CD4-positive, alpha-beta T cell treated with Interleukin-4 for 1 hour (primary cell): ENCODE measurements at regions not wholly inside any gene's neighbourhood (a gene's known extent, or its start where the extent isn't known, plus 50 kb on each side); places are given as distances from the start of the nearest gene placed in this dataset.

Experiments used
- DNase-seq, 2 donors: peaks; one replicate each; pipeline ENCODE4 v3.0.0-alpha.2; 2020 to 2022

GRCh38 chr1:5105744-5106143 lies 451.3 kb downstream of the AJAP1 start:
- no peak for DNase-seq

DNA sequence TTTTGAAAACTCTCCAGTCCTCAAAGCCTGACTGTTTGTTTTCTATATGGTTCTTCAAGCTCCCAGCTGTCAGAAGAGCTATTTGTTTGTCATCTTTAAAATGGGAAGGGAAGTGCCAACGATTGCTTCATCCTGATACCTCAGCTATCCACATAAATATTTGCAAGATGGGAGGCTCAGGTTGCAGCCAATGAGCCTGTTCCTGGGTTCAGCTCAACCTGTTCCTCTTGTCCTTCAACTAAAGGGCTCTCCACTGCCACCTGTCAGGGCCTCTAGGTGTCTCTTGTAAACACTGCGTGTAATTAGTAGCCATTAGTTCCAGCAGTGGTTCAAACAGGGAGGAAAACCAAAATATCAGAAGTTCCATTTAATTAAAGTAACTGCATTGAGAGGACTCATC lies 445.1 kb downstream of the AJAP1 start:
- DNase-seq: no peak

GRCh38 chr1:5098981-5099385 lies 444.6 kb downstream of the AJAP1 start:
- no peak for DNase-seq

DNA sequence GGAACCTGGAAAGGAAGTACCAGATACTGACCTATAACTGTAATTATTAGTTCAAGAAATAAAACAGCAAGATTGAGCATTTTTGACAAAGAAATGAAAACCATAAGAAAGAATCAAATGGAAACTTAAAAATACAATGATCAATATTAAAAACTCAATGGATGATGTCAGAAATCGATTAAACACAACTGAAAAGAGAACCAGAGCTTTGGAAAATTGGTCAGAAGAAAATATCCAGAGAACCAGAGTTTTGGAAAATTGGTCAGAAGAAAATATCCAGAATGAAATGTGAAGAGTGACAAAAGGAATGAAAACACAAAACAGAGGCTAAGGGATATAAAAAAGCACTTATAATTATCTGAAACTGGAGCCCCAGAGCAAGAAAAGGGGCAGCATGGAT lies 438.6 kb downstream of the AJAP1 start:
- DNase-seq: no peak

DNA sequence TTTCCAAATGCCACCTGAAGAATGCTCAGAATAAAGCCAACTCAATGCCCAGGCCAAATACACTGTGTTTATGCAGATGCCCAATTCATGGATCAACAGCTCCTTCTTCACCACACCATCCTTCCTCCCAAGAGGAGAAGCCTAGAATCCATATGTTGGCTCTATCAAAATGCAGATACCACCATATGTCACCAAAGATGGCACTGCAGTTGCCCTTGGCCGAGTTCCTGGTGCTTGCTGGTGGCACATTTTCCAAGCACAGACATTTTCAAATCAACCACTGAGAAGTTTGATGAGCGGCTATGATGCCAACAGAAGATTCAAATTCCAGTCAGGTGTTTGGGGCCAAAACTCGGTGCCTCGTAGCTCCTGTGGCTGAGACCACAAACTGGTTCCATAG lies 430.3 kb downstream of the AJAP1 start:
- no peak for DNase-seq

DNA sequence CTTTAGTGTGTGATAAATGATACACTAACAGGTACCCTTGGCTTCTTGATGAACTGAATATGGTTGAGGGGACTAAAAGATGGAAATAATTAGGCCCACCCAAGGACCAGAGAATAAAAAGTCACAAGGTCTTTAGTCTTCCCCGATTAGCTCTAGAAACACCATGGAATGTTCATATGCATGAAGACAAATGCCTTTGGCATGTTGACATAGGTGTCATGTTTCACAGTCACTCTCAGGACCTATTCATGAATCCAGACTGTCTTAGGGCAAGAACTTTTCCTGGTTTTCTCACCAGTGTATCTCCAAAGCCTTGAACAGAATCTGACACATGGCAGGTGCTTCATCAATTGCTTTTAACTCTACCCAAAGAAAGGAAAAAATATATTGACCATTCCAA lies 412.8 kb downstream of the AJAP1 start:
- DNase-seq: no peak

DNA sequence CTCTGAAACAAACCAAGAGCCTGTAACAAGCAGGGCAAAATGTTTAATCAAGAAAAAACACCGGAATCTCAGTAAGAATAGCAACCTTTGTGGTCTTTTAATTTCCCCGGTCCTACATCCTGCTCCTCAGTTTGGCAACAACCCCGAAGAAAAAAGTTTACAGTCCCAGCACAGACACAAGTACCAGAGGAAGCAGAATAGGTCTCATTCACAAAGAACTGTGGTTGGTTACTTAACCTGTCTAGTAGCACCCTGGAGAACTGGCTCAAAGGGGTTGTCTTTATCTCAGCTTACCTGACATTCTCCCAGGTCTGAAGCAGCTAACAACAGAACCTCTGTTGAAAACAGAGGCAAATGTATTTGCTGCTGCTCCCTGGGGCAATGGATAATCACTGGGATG lies 399.3 kb downstream of the AJAP1 start:
- no peak for DNase-seq

- DNase-seq: no peak
These were observed 374.7 kb downstream of the AJAP1 start for GRCh38 chr1:5029136-5029535.

DNA sequence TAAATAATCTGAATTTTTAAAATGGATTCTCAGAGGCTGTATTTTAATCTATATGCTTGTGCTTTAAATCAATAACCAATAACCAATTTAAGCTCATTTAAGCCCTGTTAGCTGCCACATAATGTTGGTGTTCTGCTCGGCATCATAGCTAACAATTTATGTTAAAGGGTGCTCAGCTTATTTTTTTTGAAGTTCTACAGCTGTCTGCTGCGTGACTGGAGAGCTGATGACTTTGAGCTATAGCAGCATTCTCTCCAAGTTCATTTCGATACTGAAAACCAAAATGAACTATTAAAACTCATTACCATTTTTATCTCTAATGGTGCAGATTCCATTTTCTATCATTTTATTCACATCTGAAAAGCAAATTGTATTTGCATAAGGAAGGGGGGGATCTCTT lies 357.8 kb downstream of the AJAP1 start:
- no peak for DNase-seq

DNA sequence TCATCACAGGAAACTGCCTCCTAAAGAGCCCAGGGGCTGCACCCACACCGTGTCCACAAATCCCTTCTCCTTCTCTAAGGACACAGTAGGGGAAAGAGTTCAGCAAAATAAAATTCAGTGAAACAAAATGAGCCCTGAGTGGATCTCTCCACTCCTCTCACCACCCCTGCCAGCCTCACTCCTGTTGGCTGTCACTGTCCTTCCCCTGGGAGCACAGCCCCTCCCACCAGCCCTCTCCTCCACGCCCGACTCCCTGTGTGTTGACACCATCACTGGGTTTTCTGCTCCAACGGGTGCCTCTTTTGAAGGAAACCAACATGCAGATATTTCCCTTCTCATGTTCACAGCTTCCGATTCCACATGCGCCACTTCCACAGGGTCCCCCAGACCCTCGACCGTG lies 356.2 kb downstream of the AJAP1 start:
- DNase-seq: no peak

DNA sequence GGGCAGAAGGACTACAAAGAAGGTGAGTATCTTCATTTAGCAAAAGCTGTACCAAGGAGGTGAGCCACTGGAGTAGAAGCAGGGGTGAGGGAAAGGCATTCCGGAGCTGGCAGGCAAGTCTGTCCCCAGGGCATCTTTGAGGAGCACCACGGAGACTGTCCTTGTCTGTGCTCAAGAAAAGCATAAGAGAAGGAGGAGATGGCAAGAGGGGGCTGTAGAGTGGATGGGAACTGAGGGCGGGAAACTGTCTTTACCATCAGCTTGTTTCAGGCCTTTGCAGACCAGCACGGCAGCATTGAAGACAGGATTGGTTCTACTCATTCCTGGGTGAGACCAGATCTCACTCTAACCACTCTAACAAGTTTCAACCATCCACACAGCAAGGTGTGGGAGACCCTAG lies 355.8 kb downstream of the AJAP1 start:
- DNase-seq: no peak

DNA sequence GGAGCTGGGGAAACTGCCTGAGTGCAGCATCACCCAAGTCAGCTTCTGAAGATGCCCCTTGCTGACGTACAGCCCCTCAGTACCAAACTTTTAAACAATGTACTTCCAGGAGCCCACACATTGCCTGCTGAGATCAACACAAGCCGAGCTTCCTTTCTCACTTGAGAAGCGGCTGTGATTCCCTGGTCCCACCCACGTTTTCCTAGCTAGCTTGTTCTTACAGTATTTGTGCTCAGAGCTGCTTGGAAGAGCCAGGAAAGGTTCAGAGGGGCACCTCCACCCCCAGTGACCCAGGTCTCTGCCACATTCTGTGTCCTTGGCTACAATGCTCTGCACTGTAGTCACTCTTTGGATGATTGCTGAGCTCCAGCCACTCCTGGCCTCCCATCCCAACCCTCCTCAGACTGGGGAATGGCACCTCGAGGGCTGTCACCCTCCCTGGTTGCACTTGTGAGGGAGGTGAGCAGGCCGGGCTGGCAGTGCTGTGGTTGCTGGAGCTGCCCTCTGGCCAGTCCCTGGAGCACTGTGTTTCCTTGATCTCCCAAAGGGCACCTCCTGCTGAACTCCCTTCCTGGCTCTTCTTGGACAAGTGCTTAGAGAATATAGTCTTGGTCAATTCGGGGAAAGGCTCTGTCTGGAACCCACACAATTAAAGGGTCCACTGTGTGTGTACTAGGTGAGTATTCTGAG lies 355.1 kb downstream of the AJAP1 start:
- DNase-seq: no peak

GRCh38 chr1:5005171-5005570 lies 350.8 kb downstream of the AJAP1 start:
- DNase-seq: no peak

DNA sequence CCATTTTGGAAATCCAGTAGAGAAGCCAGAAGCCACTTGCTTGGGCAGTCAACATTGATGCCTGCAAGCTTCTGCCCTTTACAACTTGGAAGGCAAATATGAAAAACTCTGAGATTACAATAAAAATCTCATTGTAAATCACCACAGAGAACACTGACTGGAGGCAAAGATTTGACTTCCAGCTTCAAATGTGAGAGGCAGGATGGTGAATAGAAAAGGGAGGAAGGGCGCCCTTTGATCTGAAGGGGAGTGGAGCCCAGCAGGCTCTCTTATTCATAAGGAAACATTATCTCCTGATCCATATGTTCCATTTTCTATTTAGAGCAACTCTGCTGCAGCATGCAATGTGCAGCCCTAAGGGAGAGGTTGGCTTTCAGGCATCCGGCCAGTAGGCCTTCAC lies 348.3 kb downstream of the AJAP1 start:
- no peak for DNase-seq

- DNase-seq: no peak
These were observed 347.1 kb downstream of the AJAP1 start for GRCh38 chr1:5001466-5001865.

- no peak for DNase-seq
These were observed 331.9 kb downstream of the AJAP1 start for GRCh38 chr1:4986306-4986705.

DNA sequence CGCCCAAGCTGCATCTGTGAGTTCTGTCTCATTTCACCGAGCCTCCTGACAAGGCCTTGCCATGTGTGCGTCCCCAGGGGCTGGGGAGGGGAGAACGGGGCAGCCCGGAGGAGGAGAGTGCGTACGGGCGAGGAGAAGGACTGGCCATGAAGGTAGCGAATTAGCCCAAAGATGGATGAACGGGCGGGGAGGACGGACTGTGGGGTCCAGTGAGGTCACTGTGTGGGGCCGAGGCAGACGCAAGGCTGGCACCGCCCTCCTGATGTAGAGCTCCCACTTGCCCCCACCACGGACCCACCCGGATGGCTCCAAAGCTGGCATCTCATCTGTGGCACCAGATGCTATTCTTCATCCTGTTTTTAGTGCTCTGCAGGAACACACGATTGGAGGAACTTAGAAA lies 330.4 kb downstream of the AJAP1 start:
- DNase-seq: no peak

DNA sequence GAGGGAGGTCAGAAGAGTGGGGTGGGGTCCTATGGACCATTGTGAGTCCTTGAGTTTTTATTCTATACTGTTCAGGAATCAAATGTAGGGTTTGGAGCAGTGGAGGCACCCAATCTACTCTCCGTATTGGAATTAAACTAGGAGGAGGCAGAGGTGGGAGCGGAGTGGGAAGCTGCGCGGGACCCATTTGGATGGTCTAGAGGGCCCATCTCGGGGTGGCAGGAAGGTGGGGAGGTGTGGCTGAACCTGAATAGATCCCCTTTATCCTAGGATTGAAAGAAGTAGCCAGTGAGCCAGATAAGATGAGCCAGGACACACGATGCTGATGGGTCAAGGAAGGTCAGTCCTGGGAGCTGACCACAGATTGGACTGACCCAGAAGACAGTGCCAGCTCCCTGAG lies 325.8 kb downstream of the AJAP1 start:
- DNase-seq: no peak

GRCh38 chr1:4978660-4979390 lies 324.4 kb downstream of the AJAP1 start:
- no peak for DNase-seq

DNA sequence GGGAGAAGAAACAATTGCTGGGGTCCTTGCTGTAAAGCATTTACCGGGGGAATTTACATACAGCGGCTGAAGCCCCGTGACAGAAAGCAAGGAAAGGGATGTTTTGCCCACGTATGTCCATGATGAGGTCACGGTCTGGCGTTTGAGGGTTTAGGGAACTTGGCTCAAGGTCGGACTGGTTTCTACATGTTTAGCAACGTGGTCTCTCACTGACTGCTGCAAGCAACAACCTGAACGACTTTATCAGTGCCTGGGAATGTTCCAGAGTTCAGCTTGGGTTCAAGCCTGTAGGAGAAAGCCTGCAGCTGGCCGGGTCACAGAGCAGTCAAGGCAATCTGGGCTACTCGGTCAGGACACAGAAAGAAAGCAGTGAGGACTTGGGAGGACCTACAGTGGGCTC lies 323.3 kb downstream of the AJAP1 start:
- DNase-seq: no peak

DNA sequence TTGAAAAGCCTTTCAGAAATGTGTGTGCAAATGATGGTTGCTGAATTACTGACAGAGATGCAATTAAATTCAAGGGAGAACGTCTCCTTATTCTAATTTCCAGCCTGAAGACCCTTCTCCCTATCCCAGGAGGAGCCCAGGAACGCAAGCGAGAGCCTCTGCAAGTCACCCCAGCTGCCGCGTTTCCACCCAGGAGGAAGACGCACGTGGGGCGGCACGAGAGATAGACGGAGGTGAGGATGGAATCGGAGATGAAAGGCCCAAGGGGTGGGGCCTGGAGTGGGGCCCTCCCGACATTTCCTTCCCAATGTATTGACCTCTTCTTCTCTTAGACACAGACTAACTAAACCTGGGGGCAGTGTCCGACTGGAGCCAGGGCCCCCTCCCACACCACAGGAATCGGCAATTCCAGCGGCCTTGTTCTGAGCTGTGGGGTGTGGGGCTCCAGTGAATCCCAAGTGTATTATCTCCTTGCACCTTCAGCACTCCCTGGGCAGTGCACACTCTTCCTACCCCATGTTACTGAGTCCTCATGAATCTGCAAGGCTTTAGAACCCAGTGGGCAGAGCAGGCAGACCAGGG lies 322.5 kb downstream of the AJAP1 start:
- DNase-seq: no peak

- DNase-seq: no peak
These were observed 321.4 kb downstream of the AJAP1 start for GRCh38 chr1:4975856-4976255.

- no peak for DNase-seq
These were observed 320.7 kb downstream of the AJAP1 start for GRCh38 chr1:4974981-4975685.

DNA sequence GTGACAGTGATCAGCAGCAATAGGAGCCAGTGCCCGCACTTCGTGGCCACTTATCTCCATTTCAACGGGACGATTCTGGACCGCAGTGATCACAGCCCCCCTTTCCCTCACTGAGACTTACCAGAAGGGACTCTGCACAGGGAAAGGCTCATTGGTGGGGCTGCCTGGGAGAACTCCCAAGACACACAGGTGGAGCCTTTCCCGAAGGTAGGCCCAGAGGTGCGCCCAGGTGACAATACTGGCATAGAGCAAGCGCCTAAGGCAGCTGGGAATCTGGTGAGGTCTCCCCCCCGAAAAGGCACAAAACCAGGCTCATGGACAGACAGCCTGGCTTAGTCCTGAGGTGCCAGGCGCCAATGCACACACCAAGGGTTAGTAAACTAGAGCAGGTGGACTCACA lies 318.9 kb downstream of the AJAP1 start:
- no peak for DNase-seq
